GM19397 (cell line): ENCODE measurements at regions not wholly inside any gene's neighbourhood (a gene's known extent, or its start where the extent isn't known, plus 50 kb on each side); places are given as distances from the start of the nearest gene placed in this dataset.

Source experiments
- ATAC-seq: cut with Tn5 transposase; IDR thresholded peaks from one replicate; pipeline ENCODE4 v1.9.1; 2021; ENCODE audit warnings: mild to moderate bottlenecking, moderate library complexity; ENCODE audit not compliant: unreplicated experiment

DNA sequence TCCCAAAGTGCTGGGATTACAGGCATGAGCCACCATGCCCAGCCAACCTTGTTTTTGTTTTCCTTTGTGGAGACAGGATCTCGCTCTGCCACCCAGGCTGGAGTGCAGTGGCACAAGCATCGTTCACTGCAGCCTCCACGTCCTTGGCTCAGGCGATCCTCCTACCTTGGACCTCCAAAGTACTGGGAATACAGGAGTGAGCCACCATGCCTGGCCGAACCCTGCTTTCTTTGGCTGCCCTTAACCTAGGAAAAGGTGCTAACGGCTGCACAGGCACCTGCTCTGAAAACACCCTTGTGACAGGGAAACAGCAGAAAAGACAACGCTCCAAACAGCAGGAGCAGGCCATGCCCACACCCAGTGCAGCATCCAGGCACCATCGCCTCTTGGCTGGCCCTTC, 71.9 kb downstream of the OAT start:
- ATAC-seq: no peak

DNA sequence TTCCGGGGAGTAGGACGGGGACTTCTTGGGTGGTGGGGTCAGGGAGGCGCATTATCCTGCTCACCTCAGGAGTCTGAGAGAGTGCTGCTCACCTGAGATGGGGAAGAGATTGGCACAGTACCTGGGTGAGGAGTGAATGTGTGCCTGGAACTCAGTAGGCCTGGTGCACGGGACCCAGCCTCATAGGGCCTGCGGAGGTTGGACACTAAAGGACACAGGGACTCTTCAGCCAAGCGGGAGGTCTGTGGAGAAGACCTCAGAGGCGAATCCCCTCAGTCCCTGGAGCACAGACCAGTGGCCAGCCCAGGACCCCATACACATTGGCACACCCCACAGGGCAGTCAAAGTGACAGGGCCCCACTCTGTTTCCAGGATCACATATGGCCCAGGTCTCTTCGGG, 73.2 kb downstream of the OAT start:
- ATAC-seq: no peak

DNA sequence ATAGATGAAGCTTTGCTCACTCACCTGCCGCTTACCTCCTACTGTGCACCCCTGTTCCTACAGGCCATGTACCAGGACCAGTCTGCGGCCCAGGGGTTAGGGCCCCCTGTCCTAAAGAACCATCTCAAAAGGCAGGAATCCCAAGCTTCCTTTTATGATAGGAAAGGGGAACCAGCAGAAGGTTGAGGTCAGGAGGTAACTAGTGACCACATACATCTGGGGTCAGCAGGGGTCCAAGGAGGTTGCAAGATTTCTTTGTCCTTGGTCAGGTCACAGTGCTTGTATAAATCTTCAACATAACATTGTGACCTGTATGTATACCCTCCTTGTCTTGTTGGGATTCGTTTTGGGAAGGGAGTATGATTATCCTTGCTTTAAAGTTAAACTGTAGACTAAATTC, 73.8 kb downstream of the OAT start:
- ATAC-seq: no peak

DNA sequence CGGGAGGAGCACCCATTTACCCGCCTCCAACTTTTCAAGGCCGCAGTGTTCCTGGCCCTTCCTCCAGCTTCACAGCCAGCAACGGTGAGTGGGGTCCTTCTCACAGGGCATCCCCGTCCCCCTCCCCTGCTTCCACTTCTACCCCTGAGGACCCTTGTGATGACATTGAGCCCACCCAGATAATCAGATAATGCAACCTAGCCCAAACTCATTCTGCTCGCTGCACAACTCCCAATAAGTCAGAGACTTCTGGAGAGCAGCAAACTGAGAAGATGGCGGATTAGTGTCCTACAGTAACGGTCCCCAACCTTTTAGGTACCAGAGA, 74.5 kb downstream of the OAT start:
- ATAC-seq: no peak

DNA sequence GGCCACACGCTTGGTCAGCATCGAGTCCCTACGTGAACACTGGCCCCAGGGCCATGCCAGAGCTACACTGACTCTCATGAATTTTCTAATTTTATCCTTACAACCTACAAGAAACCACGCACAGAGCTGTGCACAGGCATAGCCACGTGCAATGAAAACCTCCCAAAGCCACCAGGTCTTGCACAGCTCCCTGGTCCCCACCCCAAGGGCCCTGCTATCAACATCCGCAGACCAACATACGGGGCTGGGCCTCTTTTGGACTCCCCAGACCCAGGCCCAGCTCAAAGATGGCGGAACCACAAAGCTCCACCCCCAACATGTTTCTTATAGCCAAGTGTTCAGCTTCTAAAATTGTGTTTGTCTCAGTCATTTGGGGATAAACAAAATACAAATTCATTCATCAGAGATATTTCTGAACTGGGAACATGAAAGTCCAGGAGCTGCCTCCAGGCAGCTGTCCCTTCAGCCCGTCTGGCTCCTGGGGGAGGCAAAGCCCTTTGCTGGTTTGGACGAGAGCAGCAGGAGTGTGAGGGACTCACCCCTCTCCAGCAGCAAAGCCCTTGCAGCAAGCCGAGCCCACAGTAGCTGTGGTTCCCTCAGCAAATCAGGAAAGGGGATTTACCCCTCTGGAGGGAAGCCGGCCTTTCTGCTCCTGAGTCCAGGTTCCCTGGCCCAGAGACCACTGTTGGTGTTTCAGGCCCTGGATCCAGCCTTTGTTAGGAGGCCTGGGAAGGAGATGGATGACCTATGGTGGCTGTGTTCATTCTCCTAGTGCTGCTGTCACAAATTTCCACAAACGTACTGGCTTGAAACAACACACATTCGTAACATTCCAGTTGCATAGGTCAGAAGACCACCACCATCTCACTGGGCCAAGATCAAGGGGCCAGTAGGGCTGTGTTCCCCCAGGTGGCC, 75.1 kb downstream of the OAT start:
- no peak for ATAC-seq

DNA sequence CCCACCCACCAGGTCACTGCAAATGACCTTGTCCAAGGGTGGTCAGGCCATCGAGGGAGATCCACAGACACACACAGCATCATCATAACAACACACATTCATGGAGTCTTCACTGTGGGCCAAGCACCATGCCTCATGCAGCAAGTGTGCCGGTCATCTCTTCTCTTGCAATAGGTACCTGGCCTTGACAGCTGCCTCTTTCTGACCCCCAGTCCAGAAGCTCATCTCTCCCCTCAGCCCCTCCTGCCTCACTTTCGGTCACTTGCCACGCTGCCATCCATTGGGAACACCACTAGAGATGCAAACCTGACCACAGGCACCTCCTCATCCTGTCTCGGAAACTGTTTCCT, 75.9 kb downstream of the OAT start:
- no peak for ATAC-seq

DNA sequence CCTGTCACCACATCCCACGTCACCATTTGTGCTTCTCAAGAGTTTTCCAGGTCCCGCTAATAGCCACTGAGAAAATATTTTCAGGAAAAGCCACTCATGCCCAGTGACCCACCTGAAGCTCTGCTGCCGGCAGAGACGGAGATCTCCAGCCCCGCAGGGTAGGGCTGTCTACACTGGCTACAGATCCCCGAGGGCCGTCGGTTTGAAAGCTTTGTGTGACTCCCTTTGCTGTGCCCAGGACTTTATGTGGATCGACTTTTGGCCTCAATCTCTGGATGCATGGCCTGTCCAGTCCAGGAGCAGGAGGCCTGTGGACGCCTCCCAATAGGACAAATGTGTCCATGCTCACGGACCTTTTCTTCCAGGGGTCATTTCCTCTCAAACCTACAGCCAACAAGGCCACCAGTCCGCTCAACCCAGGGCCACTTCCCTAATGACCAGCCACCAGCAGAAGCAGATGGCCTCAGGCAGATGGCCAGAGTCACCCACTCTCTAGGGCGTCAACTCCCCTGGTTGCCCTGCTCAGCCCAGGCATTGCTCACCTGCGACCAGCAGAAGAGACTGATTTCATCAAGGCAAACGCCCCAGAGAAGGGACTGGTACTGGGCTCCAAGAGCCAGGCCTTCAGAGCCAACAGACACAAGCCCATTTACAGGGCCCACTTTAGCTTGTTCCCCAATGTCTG, 76.4 kb downstream of the OAT start:
- ATAC-seq: no peak

DNA sequence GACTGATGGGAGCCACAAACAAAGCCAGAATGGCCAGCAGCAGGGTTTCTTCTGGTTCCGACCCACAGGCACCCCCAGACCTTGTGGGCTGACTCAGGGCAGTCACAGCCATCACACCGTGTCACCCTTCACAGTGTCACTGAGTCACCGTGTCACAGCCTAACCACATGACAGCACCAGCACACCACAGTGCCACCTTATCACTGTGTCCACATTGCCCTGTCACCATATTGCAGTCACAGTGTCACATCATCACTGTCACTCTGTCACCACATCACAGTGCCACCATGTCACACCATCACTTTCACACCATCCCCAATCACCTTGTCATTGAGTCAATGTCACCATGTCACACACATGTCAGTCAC, 77.0 kb downstream of the OAT start:
- no peak for ATAC-seq

DNA sequence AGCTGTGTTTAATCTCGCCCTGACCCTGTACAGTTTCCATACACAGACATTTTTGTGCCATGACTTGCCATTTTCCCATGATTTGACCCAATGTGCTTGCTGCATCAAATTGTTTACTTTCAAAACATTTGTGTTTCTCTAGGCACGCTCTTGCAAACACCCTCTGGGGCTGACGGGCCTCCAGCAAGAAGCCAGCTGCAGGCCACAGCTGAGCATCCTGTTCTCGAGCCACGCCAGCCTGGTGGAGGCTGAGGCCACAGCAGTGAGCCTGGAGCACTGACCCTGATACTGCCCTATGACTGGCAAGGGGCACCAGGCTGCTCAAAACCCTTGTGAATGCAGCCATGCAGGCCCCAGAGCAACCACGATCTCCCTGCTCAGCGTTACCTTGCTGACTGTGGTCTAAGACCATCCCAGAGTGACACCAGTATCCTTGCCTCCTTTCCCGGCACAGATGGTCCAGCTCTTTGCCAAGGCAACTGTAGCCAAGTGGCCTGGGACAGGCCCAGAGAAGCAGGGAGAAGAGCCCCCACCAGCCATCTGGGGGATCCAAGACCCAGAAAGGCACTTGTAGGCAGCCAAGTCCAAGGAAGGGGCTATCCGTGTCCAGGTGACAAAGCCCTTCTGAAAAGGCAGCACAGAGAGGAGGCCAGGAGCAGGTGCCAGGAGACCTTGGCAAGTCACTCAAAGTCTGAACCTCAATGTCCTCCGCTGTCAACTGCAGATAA, 78.5 kb downstream of the OAT start:
- no peak for ATAC-seq

DNA sequence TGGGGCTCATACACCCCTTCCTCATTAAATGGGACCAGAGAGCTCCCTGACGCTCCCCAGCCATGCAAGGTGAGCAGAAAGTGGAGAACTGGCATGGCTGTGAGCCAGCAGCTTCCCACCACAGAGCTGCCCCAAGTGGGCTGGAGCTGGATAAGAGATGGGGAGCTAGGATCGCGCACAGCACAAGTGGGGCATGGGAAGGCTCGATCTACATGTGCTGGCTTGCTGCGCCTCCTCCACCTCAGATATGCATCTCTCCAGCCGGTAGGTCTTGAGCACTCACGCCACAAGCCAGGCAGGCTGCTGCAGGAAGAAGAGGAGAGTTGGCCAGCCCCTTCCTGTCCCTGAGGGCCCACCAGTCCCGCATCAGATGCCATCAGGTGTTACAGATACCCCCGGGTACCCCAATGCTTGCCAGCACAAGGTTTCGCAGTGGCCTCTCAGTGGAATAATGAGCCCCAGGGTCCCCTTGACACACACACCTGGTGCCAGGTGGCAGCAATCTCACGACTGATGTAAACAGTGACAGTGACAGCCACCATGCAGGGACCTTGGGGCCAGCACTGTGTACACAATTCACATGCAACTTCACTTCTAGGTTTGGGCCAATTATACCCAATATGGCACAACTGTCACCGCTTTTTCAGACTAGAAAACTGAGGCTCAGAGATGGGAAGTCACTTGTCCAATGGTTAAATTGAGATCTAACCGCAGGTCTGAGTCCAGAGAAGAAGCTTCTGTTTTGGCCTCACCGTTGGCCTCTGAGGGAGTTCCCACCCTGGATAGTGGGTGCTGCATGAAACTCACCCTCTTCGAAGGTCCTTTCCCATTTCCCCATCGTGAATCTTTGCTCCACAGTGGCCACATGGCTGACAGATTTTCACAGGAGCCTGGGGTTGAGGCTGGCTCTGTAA, 79.3 kb downstream of the OAT start:
- ATAC-seq: no peak

DNA sequence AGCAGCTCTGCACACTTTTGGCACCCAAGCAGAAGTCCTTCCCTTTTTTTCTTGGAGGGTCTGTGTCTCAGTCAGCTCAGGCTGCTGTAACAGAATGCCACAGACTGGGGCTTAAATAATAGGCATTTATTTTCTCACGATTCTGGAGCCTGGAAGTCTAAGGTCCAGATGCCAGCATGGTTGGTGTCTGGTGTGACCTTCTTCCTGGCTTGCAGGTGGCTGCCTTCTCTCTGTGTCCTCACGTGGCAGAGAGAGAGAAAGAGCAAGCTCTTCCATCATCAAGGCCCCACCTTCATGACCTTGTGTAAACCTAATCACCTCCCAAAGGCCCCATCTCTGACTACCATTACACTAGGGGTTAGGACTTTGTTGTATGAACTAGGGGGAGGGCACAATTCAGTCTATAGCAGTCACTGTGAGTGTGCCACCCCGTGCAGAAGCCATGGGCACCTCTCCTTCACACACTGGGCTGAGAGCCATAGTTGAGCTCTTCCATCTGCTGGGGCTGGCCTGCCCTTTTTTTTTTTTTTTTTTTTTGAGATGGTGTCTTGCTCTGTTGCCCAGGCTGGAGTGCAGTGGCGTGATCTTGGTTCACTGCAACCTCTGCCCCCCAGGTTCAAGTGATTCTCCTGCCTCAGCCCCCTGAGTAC, 80.3 kb downstream of the OAT start:
- no peak for ATAC-seq

DNA sequence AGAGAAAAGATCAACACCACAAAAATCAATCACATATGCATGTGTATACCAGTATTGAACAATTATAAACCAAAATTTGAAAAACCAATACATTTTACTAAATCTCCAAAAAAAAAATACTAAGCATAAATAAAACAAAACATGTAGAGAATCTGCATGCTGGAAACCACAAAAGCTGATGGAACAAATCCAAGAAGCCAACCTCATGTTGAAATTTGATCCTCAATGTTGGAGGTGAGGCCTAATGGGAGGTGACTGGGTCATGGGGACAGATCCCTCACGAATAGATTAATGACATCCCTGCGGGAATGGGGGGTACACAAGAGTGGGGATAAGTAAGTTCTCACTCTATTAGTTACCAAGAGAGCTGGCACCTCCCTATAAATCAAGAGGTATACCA, 82.5 kb downstream of the OAT start:
- no peak for ATAC-seq

DNA sequence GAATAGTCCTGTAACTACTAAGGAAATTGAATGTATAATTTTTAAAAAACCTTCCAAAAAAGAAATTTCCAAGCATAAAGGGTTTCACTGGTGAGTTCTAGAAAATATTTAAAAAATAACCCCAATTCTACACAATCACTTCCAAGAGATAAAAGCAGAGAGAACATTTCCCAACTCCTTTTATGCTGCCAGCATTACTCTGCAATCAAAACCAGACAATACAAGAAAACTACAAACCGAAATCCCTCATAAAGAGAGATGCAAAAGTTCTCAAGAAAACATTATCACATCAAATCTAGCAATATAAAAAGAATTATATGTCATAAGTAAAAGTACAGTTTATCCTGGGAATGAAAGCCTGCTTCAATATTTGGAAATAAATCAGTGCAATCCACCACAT, 84.8 kb downstream of the OAT start:
- no peak for ATAC-seq

DNA sequence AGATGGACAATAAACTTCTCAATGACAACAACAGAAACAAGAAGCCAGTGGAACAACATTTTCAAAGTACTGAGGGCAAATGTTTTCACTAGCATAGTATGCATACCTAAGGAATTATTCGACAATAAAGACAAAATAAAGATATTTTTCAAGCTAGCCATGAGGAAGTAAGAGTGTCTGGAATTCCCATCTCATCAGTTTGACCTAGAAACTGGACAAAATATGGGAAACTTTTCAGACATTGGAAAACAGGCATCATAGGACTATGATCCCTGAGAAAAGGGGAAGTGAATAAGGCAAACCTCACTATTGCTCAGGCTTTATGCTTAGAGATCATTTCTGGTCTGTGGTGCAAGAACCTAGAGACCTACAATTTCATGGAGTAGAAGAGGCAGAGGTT, 86.3 kb downstream of the OAT start:
- ATAC-seq: no peak

DNA sequence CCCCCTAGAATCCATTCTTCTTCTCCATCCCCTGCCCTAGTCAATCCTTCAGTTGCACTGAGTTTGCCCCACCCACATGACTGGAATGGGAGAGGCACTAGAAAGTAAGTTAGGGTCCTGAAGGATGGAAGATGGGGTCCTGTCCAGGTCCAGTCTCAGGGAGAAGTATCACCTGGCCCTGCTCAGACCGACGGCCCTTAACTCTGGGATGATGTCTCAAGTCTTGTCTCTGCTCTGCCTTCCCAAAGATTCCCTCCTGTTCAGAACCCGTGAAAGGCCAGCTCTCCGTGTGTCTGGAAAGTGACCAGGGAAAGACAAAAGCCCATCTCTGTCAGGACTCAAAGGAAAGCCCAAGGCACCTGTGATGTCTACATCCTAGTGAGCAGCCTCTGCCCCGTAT, 88.8 kb downstream of the OAT start:
- no peak for ATAC-seq

DNA sequence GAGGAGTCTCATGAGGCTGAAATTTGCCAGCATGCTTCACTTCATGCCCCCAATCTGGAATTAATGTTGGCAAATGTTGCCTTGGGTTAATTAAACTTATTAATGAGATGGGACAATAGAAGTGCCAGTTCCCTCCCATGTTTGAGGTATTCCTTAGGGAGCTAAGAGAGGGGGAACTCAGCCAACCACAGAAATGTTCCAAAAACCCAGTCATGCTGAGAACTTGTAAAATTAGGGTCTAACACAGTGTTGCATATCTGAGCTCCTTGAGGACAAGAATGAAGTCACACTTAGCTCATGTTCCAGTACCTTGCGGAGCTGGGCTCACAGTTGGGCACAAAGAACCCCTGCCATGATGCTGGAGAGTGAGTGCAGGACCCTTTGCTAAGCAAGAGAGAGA, 89.4 kb downstream of the OAT start:
- no peak for ATAC-seq

DNA sequence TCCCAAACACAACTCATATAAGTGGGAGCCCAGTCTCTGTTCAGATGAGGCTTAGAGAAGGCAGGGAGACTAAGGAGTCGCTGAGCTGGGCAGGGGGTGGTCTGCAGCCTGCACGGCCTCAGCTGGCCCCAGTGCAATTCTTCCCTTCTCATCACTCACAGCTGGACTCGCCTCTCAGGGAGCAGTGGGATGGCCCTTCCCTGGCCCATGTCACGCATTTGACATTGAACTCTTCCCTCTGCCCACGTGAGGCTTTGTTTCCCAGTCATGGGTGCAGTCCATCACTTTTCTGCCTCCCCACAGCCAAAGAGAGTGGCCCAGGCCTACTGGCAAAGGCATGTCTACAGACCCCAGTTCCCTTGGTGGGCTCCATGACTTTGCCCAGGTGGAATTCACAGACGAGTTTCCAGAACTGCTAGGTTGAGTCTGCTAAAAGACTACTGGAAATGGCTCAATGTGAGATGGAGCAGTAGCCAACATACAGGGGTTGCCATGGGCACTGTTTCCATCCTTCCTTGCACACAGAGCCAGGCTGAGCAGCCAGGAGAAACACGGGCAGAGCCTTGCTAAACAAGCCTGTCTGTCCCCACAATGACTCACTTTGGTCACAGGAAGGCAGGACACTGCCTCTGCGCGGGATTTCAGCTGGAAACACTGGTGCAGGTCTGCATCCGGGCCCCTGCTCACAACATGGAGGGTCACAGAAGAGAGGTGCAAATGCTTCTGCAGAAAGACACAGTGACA, 90.1 kb downstream of the OAT start:
- no peak for ATAC-seq

DNA sequence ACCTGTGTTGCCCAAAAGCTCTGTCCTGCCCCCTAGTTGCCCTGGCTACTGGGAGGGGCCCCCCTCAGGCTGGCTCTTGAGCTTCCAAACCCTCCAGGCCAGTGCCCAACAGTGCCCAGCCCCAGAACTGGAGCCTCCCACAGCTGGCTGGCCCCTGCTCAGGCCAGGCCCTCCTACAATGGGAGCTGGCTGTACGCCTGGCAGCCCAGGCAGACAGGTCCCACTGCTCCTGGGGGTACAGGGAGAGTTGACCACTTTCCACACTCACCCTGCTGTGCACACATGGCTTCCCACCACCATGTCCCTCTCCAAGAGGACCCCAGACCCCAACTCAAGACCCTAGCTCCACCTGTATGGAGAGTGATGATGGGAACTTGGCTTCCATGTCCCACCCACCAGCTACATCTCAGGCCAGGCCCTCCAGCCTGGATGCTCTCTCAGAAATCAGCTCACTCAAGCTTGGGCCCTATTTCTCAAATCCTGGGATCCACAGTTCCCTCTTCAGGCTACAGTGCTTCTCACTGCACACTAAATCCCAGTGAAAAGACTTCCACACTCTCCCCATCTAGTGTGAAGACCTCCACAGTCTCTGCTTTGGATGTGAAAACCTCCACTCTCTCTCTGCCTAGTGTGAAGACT, 92.6 kb downstream of the OAT start:
- no peak for ATAC-seq

DNA sequence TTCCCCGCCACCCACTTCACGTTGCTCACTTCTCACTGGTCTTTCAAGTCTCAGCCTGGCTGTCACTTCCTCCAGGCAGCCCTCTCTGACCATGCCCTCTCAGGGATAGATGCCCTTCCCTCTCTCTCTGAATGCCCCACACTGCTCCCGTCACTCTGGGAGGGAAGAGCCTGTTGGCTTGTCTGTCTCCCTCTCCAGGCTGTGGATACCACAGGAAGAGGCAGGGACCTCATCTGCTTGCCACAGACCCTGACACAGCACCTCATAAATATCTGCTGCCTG, 93.1 kb downstream of the OAT start:
- no peak for ATAC-seq
